Endothelial cell of umbilical vein (primary cell): ENCODE measurements at regions not wholly inside any gene's neighbourhood (a gene's known extent, or its start where the extent isn't known, plus 50 kb on each side); places are given as distances from the start of the nearest gene placed in this dataset.

Source experiments
- BruUV-seq: library from RNA; stranded (reverse); fragments of 400-500 nt; replicated peaks from 2 replicates; lab custom pipeline; 2021; lab: Mats Ljungman, UMichigan
- CTCF ChIA-PET: fragments of 300-600, 350-600 bp; sonication (Branson Sonifier 250); formaldehyde crosslinking; loops from one replicate; lab custom pipeline; 2021; ENCODE audit warnings: antibody characterized with exemption, inconsistent platforms; lab: Charles Lee
- POLR2A ChIA-PET: fragments of 300-600, 350-600 bp; sonication (Branson Sonifier 250); formaldehyde crosslinking; loops from one replicate; lab custom pipeline; 2021; ENCODE audit warnings: antibody characterized with exemption, inconsistent platforms; lab: Charles Lee
- DNase-seq: peaks from one replicate; pipeline ENCODE4 v3.0.0-alpha.2; 2011; ENCODE audit warnings: low read depth, low spot score
- FAIRE-seq: peaks from 2 replicates; lab custom pipeline; 2011; peaks lifted over from hg19 to GRCh38; lab: Jason Lieb, UNC
- H2AFZ ChIP-seq: 2 replicates; pipeline ENCODE4 v1.6.0; 2012; ENCODE audit warnings: low read depth, low read length, control low read depth, inconsistent platforms
- H3K27ac ChIP-seq: 2 replicates; pipeline ENCODE4 v1.5.1; 2011; ENCODE audit warnings: low read depth, mild to moderate bottlenecking, control low read depth, low read length, moderate library complexity; ENCODE audit not compliant: insufficient read depth
- H3K27me3 ChIP-seq, 2 experiments: 2 replicates each; pipeline versions ENCODE4 v1.6.0 to v1.6.1; 2011; ENCODE audit warnings: low read length in 2 of 2, mixed read lengths in 1 of 2; ENCODE audit not compliant: control insufficient read depth in 2 of 2, insufficient read depth in 2 of 2
- H3K36me3 ChIP-seq, 2 experiments: 2 replicates in 1 of 2; 3 replicates in 1 of 2; pipeline ENCODE4 v1.5.1; 2011; ENCODE audit warnings: low read length in 2 of 2, mild to moderate bottlenecking in 1 of 2, moderate library complexity in 1 of 2; ENCODE audit not compliant: control insufficient read depth in 2 of 2, insufficient read depth in 2 of 2; ENCODE audit errors: extremely low read depth in 1 of 2
- H3K4me1 ChIP-seq: 3 replicates; pipeline ENCODE4 v1.5.1; 2011; ENCODE audit warnings: mild to moderate bottlenecking, low read length; ENCODE audit not compliant: control insufficient read depth, insufficient read depth; ENCODE audit errors: extremely low read depth
- H3K4me2 ChIP-seq: 2 replicates; pipeline ENCODE4 v1.6.1; 2011; ENCODE audit warnings: low read length, control low read depth, mixed read lengths; ENCODE audit not compliant: insufficient read depth
- H3K4me3 ChIP-seq, 3 experiments: fragments of 200-600 bp in 1 of 3; sonication (generic), shearing (Covaris generic) in 1 of 3; replicated peaks in 1 of 3; 2 replicates each; pipeline ENCODE4 v1.5.1; 2011 to 2016; ENCODE audit warnings: control low read depth in 3 of 3, low read length in 3 of 3, mild to moderate bottlenecking in 2 of 3, inconsistent platforms in 1 of 3, low read depth in 1 of 3, moderate library complexity in 1 of 3; ENCODE audit not compliant: insufficient read depth in 1 of 3
- H3K79me2 ChIP-seq: 2 replicates; pipeline ENCODE4 v1.6.0; 2012; ENCODE audit warnings: low read length, inconsistent platforms; ENCODE audit not compliant: control insufficient read depth, insufficient read depth
- H3K9ac ChIP-seq: replicated peaks from 2 replicates; pipeline ENCODE3; 2011; ENCODE audit warnings: low read length, control low read depth; ENCODE audit not compliant: insufficient read depth; ENCODE audit errors: extremely low read depth
- H3K9me1 ChIP-seq: replicated peaks from 3 replicates; pipeline ENCODE4 v1.6.0; 2011; ENCODE audit warnings: mild to moderate bottlenecking, low read length; ENCODE audit not compliant: control insufficient read depth, insufficient read depth; ENCODE audit errors: extremely low read depth
- H3K9me3 ChIP-seq: replicated peaks from 2 replicates; pipeline ENCODE4 v1.5.1; 2012; ENCODE audit warnings: low read length, inconsistent platforms; ENCODE audit not compliant: control insufficient read depth, insufficient read depth
- H4K20me1 ChIP-seq: replicated peaks from 2 replicates; pipeline ENCODE3; 2011; ENCODE audit warnings: mild to moderate bottlenecking, low read length; ENCODE audit not compliant: control insufficient read depth, insufficient read depth; ENCODE audit errors: extremely low read depth
- FOS ChIP-seq: IDR thresholded peaks from 2 replicates; pipeline ENCODE4 v1.6.1; 2011; ENCODE audit warnings: mild to moderate bottlenecking, low read length, moderate library complexity, borderline replicate concordance; ENCODE audit not compliant: insufficient read depth
- JUN ChIP-seq: IDR thresholded peaks from 2 replicates; pipeline ENCODE4 v1.6.1; 2011; ENCODE audit warnings: borderline replicate concordance, low read depth; ENCODE audit not compliant: insufficient read length, insufficient read depth
- MYC ChIP-seq: IDR thresholded peaks from one replicate; pipeline ENCODE4 v1.6.1; 2011; ENCODE audit warnings: mild to moderate bottlenecking, low read depth, low read length
- POLR2A ChIP-seq: IDR thresholded peaks from 2 replicates; pipeline ENCODE4 v1.6.1; 2012; ENCODE audit warnings: low read depth, mild to moderate bottlenecking, control low read depth, low read length
- dilution Hi-C: fragments of 300-500 bp; cut with MboI; formaldehyde crosslinking; loops from one replicate; pipeline ENCODE4 v1.15.0; 2019; ENCODE audit warnings: low sequenced_read_pairs; ENCODE audit not compliant: extremely low pct_ligation_motif_present
- intact Hi-C: fragments of 100-400 bp; cut with micrococcal nuclease; formaldehyde crosslinking; loops from one replicate; pipeline ENCODE4 v1.10.0; 2022
- TF ChIP-seq, protein P1 (sequence below), 2 donors: IDR thresholded peaks; 1 replicate in 1 of 2; 2 replicates in 1 of 2; pipeline ENCODE4 v1.5.1; 2011; ENCODE audit warnings: low read length in 2 of 2, mild to moderate bottlenecking in 2 of 2, moderate library complexity in 2 of 2, control low read depth in 1 of 2, inconsistent platforms in 1 of 2, low read depth in 1 of 2; ENCODE audit not compliant: insufficient read depth in 1 of 2; ENCODE audit errors: extremely low read depth in 1 of 2

DNA sequence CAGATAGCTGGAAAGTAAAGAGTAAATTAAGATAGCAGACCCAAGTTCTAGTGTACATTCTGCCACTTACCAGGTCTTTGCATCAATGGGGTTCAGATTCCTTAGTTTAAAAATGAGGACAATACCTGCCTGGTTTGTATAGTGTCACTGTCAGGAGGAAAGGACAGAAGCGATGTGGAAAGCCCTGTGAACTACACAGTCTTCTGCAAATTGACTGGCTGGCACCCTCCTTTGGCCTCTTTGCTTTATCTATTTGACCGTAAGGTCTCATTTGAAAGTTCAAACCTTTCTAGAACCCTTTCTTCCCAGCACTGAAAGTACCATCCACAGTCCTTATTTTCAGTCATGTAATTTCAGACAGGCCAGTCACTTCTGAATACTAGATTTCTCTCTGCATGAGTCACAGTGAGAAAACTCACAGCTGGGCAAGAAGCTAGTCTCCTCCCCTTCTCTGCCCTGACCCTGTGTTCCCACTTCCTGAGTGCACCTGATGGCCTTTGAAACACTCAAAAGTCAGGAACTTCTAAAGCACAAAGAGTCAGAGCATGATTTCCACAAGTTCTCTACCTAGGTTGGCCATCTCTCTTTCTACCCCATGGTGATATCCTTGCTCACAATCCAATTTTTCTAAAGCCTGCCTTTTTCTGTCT, 91.3 kb upstream of the RASEF start:
- dilution Hi-C loops (no loop called here), intact Hi-C loops (no loop called here)
- TF ChIP-seq MYC (no peak), FOS (peak; percentile 13)
- ChIA-PET POLR2A (no interaction called here), CTCF (no interaction called here)
- Histone ChIP-seq H3K9me3 (no peaks in the 10 kb centered on the region), H3K4me1 (no peaks in the 10 kb centered on the region), H3K27me3 (no peaks in the 10 kb centered on the region), H3K4me2 (no peak overlapping the region), H4K20me1 (no peaks in the 10 kb centered on the region), H3K4me3 (no peak overlapping the region), H2AFZ (no peak overlapping the region), H3K36me3 (no peaks in the 10 kb centered on the region), H3K9ac (no peak overlapping the region), H3K79me2 (no peaks in the 10 kb centered on the region), H3K9me1 (no peaks in the 10 kb centered on the region), H3K27ac (no peak overlapping the region)
- DNase-seq (no peak), FAIRE-seq (no peak)
- BruUV-seq: no TSS peak

DNA sequence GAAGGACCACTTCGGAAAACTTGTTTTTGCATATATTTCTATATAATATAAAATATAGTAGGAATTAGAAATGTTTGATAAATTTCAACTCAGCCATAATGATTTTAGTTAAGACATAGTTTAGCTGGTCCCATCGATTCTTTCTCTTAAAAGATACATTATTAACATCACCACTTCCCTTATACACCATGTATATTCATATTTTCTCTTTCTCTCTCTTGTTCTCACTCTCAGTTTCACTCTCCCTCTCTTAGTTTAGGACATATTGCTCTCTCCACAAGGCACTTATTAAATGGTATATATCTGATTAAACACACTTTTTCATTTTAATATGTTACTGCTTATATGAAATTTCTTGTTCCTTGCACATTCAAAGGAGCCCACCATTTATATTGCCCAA, 90.1 kb upstream of the RASEF start:
- ChIA-PET CTCF (no interaction called here), POLR2A (no interaction called here)
- no peak for DNase-seq
- intact Hi-C loops (no loop called here), dilution Hi-C loops (no loop called here)
- Histone ChIP-seq H3K4me3 (no peak overlapping the region), H4K20me1 (no peaks in the 10 kb centered on the region), H3K27me3 (no peaks in the 10 kb centered on the region), H3K9me1 (no peaks in the 10 kb centered on the region), H3K79me2 (no peaks in the 10 kb centered on the region), H2AFZ (no peak overlapping the region), H3K36me3 (no peaks in the 10 kb centered on the region), H3K9me3 (no peaks in the 10 kb centered on the region), H3K4me1 (no peaks in the 10 kb centered on the region), H3K27ac (no peak overlapping the region), H3K4me2 (no peak overlapping the region), H3K9ac (no peak overlapping the region)
- TF ChIP-seq MYC (no peak), JUN (no peak), POLR2A (no peak)
- TF ChIP-seq, protein P1, sequence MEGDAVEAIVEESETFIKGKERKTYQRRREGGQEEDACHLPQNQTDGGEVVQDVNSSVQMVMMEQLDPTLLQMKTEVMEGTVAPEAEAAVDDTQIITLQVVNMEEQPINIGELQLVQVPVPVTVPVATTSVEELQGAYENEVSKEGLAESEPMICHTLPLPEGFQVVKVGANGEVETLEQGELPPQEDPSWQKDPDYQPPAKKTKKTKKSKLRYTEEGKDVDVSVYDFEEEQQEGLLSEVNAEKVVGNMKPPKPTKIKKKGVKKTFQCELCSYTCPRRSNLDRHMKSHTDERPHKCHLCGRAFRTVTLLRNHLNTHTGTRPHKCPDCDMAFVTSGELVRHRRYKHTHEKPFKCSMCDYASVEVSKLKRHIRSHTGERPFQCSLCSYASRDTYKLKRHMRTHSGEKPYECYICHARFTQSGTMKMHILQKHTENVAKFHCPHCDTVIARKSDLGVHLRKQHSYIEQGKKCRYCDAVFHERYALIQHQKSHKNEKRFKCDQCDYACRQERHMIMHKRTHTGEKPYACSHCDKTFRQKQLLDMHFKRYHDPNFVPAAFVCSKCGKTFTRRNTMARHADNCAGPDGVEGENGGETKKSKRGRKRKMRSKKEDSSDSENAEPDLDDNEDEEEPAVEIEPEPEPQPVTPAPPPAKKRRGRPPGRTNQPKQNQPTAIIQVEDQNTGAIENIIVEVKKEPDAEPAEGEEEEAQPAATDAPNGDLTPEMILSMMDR (IDR thresholded peaks at IDR 0.05; ENCODE audit: extremely low read depth in 1 of 2, insufficient read depth in 1 of 2, low read depth in 1 of 2, low read length in 2 of 2): no peak
- BruUV-seq: no TSS peak
- FAIRE-seq: no peak
